Stromal cell of bone marrow (primary cell): ENCODE measurements at regions not wholly inside any gene's neighbourhood (a gene's known extent, or its start where the extent isn't known, plus 50 kb on each side); places are given as distances from the start of the nearest gene placed in this dataset.
"Not testable (repeated sequence)": the region's sequence is repeated elsewhere in the genome, so short reads cannot be mapped to it uniquely, and the experiment has no call there.

Experiments used
- DNase-seq: peaks from one replicate; pipeline ENCODE4 v3.0.0-alpha.2; 2012; ENCODE audit warnings: low read depth

DNA sequence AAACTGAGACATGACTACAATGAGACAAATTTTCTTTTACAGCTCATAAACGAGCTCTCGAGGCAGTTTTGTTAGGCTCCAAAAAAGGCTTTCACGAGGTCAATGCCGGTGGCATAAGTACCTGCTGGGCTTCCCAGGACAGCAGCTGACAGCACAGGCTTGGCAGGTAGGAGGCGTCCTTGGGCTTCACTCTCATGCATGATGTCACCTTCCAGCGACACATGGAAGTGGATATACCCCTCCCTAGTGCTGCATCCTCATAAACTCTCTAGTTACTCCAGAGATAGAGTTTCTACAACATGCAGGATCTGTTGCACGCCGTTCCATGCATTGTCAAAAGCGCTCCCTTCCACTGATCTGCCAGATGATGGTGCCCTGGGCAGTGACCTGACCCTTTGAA is 112.5 kb upstream of the PAXBP1 start:
- no peak for DNase-seq

DNA sequence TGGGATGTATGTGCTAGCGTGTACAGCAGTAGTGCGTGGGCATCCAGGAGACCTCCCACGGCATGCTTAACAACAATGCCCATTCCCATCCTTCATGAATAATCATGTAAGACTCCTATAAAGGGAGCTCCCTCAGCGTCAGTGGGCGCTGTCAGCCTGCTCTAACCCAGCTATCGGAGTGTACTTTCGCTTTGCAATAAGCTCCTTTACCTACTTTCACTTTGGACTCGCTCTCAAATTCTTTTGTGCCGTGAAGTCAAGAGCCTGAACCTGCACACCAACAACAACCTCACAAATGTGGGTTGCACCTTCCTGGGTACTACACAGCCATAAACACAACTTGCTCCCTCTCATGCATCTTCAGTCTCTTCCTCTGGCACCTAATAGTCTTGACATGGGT is 114.8 kb upstream of the PAXBP1 start:
- DNase-seq = no peak

DNA sequence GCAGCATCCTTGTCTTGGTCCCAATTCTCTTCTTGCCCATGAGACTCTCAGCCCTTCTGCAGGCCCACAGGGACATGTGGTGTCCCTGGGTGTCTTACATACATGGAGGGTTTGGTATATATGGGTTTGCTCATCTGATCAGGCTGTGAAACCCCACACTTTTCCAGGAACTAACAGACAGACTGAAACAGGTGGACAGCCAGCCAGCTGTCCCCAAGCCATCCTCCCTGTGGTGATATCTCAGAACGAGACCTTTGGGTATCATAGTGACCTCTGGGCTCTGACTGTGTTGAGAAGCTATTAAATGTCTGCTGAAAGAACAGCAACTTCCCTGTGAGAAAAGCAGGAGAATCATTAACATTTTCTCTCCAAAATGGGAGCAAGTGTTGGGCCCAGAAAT is 115.5 kb upstream of the PAXBP1 start:
- no peak for DNase-seq

DNA sequence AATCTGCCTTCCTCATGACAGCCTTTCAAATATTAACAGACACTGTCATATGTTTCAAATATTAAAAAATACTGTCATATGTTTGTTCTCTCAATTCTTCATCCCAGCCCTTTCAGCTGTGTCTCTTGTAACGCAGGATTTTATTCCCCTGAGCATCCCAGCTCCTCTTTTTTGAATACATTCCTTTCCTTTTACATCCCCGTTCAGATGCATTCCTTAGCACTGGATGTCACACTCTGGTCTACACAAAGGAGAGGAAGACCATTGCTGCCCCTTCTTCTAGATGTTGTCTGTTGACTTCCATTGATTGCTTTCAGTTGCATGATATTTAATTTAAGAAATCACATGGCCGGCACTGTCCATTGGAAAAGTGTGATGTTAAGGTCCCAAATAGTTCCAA is 117.4 kb upstream of the PAXBP1 start:
- DNase-seq = no peak

DNA sequence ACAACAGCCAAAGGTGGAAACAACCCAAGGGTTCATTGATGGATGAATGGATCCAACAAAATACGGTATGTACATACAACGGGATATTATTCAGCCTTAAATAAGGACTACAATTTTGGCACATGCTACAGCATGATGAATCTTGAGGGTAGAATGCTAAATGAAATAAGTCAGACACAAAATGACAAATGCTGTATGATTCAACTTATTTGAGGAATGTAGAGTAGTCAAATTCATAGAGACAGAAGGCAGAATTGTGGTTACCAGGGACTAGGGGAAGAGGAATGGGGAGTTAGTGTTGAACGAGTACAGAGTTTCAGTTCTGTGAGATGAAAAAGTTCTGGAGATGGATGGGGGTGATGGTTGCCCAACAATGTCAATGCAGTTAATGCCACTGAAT is 118.0 kb upstream of the PAXBP1 start:
- DNase-seq = peak; percentile 40

DNA sequence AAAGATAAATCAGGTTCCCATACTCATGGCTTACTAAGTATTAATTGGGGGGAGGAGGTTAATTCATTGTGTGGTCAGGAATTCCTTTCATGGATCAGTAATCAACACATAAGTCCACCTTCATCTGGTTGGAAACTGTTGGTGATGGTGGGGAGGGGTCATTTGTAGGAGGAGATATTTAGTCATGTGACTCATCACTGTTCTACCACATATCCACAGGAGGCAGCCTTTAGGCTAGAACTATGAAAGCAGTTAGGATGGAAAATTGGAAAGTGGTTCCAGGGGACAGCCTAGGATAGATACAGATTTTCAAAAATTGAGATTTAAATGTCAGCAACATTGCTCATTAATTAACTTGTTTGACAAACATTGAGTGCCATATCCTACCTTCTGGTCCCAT is 122.8 kb upstream of the PAXBP1 start:
- DNase-seq = no peak

DNA sequence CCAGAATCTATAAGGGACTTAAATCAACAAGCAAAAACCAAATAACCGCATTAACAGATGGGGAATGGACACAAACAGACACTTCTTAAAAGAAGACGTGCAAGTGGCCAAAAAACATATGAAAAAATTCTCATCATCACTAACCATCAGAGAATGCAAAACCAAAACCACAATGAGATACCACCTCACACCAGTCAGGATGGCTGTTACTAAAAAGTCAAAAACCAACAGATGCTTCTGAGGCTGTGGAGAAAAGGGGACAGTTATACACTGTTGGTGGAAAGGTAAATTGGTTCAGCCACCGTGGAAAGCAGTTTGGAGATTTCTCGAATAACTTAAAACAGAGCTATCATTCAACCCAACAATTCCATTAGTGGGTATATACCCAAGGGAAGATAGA is 124.9 kb upstream of the OLIG2 start:
- no peak for DNase-seq

DNA sequence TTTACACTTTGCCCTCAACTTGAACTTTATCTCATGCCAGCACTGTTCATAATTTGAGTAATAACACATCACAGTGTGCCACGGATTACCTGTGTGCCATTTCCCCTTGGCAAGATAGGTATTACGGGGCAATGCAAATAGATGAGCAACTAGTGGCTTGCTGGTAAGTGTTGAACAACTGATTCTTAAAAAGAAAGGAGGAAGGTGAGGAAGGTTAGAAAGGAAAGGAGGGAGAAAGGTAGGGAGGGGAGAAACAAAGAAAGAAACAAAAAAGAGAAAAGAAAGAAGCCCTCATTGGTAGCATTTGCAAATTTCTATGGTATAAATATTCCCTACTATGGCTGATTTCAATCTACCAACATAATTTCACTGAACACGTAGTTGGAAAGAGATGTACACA is 118.2 kb upstream of the OLIG2 start:
- DNase-seq = no peak

DNA sequence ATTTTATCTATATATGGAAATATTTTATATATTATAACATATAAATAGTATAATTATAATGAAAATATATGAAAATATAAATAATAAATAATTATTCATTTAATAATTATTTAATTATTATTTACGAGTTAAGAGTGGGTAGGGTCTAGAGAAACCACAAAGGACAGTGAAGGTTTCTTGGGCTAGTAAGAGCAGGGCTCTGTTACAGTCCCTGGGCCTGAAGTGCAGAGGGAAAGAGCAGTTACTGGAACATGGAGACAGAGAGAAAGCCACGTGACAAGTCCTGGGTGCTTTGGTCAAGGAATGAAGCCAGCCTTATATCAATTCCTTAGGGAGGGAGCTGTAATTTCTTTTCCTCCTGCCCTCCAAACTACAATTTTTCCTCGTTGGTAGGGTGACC is 117.2 kb upstream of the OLIG2 start:
- DNase-seq = no peak

DNA sequence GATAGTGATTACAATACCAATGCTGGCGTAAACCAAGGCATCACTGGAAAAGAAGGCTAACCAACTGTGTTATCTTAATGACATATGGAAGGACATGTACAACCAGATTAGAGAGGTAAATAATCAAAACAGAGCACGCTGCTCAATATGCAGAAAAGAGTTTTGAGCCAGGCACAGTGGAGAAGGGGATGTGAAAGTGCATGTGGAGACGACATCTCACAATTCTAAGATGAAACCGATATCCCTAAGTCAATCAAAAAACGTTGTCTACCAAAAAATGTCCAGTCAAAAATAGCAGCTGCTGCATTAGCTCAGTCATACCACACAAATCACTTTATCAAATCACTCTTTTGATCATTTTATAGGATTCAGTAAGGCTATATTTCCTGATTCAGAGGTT is 116.3 kb upstream of the OLIG2 start:
- DNase-seq = no peak

DNA sequence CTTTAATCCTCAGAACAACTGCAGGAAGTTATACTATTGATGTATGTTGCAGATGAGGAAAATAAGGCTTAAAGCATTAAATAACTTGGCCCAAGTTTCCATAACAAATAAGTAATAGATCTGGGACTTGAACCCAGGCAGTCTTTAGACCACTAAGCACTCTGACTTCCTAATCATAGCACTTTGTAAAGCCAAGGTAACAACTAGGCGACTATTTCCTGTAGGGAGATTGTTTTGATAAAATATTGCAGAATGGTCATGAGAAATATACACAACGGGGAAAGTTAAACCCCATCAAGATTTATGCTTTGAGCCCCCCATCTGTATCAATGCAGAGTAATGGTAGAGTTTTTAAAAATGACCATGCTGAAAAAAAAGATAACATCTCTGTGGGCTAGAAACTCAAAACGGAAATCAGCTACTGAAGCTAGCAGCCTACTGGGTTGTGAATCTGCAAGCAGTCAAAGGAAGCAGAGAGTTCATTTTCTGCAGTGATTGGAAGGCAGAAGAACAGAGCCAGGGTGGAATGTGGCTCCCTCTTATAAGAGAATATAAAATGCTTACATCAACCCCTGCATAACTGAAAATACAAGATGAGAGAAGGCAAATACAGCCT is 111.2 kb upstream of the OLIG2 start:
- no peak for DNase-seq

DNA sequence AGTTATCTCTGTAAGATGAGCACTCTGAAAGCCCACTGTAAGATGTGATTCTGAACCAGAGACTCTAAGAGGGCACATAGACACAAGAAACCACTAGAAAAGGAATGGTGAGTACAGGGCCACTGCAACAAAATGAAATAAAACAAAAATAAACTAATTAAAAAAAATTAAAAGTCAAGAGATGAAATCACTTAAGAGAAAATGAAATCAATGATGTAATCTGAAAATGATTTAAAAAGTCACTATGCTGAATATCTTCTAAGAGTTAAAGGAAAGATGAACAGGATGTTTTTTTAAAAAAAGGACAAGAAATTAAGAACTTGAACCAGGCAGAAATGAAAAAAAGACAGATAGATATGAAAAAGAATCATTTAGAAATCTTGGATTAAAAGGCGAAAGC is 110.6 kb upstream of the OLIG2 start:
- no peak for DNase-seq

DNA sequence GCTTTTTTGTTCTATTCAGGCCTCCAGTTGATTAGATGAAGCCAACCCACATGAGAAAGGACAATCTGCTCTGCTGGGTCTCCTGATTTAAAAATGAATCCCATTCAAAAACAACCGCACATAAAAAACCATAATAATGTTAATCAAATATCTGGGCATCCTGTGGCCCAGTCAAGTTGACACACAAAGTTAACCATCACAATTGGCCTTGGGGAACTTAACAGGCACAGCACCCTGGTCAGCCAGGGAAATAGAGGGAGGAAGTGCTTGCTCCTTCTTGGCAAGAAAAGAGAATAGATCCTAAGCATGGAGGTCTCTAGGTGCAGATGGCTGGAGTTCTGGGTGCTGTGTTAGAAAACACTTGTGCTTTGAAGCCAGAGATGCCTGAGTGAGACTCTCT is 109.6 kb upstream of the OLIG2 start:
- DNase-seq = no peak

DNA sequence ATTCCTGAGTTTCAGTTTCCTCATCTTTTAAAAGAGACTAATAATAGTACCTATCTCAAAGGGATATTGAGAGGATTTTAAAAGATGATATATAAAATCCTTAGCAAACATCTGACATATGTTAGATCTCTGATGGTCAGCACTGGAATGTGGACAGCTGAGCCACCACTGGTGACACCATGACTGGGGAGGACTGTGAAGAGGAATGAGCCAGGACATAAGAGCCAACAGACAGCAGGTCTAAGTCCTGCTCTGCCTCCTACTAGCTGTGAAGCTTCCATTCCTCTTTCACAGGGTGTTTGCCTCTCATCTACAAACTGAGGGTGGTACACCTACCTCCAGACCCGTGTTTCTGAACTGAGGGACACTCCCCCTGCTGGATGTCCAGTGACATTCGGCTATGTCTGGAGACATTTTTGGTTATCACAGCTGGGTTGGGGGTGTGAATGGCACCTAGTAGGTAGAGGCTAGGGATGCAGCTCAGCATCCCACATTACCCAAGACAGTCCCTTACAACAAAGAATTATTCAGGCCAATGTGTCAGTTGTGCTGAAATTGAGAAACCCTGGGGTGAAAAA is 109.1 kb upstream of the OLIG2 start:
- DNase-seq = no peak

DNA sequence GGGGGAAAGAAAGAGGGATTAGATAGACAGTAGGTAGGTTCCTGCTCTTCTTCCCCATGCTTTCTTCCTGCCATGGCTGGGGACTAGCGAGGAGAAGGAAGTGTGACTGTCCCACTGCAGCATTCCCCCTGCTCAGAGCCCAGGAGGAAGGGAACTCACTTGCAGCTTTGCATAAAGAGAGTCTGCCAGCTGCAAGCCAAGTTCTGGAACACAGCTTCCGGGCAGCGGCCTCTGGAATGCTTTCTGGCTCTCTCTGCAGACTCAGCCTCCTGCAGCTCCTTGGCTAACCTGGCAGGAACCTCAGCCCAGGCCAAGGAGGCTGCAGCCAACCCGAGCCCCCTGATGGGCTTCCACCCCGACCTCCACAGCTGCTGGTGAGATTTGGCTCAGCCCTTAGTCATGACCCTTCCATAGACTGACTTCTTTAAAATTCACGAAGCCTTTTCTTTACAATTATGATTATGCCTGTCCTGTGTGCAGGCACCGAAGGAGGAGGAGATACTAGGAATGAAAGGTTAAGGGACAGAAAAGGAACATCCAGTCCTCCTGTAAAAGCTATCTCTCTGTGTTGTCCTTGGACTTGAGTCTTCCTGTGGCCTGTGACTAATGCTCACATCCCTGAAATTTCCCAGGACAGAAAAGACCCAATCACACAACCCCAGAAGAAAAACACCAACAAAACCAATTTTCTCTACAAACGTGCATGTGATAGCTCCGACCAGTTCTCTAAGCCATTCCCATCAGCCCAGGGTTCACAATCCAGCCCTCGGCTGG is 108.2 kb upstream of the OLIG2 start:
- DNase-seq = no peak

DNA sequence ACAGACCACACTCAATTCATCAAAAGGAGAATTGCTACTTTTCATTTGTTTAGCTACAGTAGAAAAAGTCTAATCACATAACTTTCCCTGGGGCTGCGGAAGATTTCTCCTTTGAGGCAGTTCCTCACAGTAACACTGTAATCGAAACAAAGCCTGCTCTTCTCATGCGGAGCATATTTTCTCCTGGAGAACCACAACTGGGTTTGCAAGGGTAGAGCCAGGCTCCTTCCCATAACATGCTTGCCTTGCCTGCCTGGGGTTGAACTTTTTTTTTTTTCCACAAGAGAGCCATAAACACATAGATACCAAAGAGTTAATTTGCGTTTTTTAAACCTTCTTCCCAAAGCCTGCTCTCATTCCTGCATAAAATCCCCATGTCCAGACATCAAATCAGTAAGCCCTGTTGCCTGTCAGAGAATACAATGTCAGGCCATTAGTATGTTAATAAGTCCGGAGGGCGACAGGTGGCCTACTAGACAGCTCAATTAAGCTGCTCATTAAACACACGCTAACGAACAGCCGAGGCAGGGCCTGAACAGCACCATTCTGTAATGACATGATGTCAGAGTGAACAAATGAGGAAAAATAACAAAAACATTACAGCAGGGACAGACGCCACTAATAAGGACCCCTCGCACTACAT is 107.1 kb upstream of the OLIG2 start:
- no peak for DNase-seq

DNA sequence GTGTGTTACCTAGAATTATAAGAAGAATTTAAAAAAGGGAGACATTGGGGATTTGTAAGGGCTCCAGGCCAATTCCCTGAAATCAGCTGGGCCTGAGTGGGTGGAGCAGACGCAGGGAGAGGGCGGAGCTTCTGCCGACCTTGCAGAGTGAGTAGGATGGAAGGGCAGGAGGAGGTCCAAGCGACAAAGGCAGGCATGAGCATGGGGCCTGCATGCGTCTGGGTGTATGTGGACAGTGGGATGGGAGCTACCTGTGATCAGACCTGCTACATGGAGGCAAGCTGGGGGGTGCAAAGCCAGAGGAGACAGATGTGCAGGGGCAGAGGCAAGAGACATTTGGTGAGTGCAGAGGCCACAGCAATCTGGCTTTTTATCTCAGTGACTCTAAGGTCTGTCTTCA is 105.3 kb upstream of the OLIG2 start:
- no peak for DNase-seq

DNA sequence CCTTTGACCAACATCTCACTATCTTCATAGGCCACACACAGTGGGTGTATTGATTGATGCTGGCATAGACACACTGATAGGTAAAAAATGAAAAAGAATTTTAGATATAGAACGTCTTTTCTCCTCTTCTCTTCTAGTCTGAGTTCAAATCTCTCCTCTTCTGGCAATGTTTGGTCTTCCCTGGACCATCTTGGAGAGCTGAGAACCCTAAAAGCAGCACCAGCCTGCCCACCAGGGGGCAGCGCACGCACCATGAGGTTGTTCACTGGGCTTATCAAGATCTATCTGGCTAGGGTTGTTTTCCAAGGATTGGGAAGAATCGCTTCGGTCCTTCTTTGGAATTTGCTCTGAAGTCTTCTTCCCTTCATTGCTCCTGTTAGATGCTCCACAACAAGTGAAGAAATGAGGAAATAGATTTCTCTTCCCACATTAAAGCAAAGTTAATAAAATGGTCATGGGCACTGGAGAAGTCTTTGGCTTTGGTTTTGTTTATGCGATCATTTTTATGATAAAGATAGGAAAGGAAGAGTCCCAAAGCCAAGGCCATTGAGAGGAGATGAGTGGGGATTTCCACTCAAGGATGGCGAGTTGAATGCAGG is 104.0 kb upstream of the OLIG2 start:
- no peak for DNase-seq

DNA sequence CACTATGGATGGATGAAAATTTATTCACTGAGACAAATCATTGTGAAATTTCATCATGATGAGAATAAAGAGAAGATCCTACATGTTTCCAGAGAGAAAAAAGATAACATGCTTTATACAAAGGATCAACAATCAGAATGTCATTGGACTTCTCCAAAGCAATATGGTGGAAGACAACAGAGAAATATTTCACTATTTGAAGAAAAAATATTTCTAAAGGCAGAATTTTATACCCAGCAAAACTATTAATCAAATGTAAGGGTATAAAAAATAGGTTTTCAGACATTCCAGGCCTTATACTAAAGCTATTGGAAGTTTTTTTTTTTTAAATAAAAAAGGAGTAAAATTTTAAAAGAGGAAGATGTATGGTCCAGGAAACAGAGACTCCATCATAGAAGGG is 100.6 kb upstream of the OLIG2 start:
- DNase-seq = no peak

DNA sequence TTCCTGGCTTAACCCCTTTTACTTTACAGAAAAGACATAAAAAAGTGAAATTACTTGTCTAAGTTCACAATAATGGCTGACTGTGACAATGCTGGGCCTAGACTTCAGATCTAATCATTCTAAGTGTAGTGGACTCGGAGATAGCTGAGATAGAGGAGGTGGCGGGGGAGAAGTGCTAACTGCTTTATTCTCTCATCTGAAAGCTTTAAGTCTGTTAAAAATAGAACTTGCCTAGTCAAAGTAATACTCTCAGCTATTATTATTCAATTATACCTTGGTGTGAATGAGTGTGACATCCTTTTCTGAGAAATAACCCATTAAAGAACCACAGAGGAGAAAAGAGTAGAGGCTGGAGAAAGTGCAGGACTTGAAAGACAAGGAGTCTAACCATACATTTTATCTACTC is 96.1 kb upstream of the OLIG2 start:
- no peak for DNase-seq

DNA sequence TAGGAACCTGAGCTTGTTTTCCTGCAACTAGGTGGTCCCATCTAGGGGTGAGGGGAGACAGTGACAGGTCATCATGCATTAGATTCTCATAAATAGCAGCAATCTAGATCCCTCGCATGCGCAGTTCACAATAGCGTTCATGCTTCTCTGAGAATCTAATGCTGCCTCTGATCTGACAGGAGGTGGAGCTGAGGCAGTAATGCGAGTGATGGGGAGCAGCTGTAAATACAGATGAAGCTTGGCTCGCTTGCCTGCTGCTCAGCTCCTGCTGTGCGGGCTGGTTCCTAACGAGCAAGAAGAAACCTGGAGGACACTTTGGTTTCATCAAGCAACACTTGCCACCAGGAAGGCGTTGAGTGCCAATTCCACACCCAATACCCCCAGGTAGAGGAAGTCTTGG is 95.1 kb upstream of the OLIG2 start:
- no peak for DNase-seq

DNA sequence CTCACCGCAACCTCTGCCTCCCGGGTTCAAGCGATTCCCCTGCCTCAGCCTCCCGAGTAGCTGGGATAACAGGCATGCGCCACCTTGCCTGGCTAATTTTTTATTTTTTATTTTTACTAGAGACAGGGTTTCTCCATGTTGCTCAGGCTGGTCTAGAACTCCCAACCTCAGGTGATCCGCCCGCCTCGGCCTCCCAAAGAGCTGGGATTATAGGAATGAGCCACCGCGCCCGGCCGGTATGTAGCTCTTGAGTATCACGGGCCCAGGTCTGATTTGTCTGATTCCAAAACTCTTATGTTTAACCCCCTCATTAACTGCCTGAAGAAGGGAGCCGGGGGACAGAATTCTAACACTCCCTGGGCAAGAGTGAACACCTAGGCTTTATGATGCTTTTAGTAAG is 91.7 kb upstream of the OLIG2 start:
- not testable (repeated sequence) for DNase-seq

DNA sequence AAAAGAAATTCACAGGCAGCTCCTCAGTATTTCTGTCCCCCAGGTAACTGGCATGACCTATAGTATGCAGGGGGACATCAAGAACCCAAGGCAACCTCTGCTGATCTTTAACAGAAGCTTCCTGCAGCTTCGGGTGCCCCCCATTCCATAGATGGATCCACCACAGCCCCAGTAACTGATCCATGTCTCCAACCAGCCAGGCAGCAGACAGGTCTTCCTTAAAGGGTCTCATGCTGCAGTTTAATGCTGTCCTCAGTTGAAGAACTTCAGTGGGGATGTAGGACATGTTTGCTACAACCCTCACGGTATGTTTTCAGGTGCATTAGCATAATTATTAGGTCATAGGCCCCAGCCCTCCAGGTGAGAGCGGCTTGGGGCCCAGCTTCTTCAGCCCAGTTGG is 90.9 kb upstream of the OLIG2 start:
- DNase-seq = no peak
